GM23338 (cell line): ENCODE measurements at regions not wholly inside any gene's neighbourhood (a gene's known extent, or its start where the extent isn't known, plus 50 kb on each side); places are given as distances from the start of the nearest gene placed in this dataset.

Experiments
- ATAC-seq: fragments of 200-7000 bp; cut with Tn5 transposase; 3 replicates; pipeline ENCODE4 v1.9.1; 2020
- DNase-seq: peaks from one replicate; pipeline ENCODE4 v3.0.0-alpha.2; 2015; ENCODE audit warnings: low spot score
- H2AFZ ChIP-seq: fragments of 200-600 bp; sonication (generic); 2 replicates; pipeline ENCODE4 v1.8.0; 2016; ENCODE audit warnings: antibody characterized with exemption, mild to moderate bottlenecking, moderate library complexity
- H3F3A ChIP-seq: fragments of 200-600 bp; sonication (generic); replicated peaks from 2 replicates; pipeline ENCODE4 v1.8.0; 2017; ENCODE audit warnings: antibody characterized with exemption, mixed run types, low read depth
- H3K27ac ChIP-seq: fragments of 200-600 bp; sonication (generic); 2 replicates; pipeline ENCODE4 v1.6.1; 2016; ENCODE audit warnings: low read depth
- H3K27me3 ChIP-seq: fragments of 200-600 bp; sonication (generic); 2 replicates; pipeline ENCODE4 v1.8.0; 2016; ENCODE audit warnings: mild to moderate bottlenecking, mixed run types, moderate library complexity; ENCODE audit not compliant: insufficient read depth
- H3K36me3 ChIP-seq: fragments of 200-600 bp; sonication (generic); 2 replicates; pipeline ENCODE4 v1.8.0; 2016; ENCODE audit warnings: mild to moderate bottlenecking; ENCODE audit not compliant: insufficient read depth
- H3K4me1 ChIP-seq: fragments of 200-600 bp; sonication (generic); 2 replicates; pipeline ENCODE4 v1.8.0; 2016; ENCODE audit warnings: mild to moderate bottlenecking, moderate library complexity; ENCODE audit not compliant: insufficient read depth
- H3K4me2 ChIP-seq: fragments of 200-600 bp; sonication (generic); 2 replicates; pipeline ENCODE4 v1.7.1; 2017; ENCODE audit warnings: mixed run types
- H3K4me3 ChIP-seq: fragments of 200-600 bp; sonication (generic); 2 replicates; pipeline ENCODE4 v1.6.1; 2016; ENCODE audit warnings: mixed run types
- H3K79me2 ChIP-seq: fragments of 200-600 bp; sonication (generic); replicated peaks from 2 replicates; pipeline ENCODE4 v1.8.0; 2017; ENCODE audit warnings: mild to moderate bottlenecking; ENCODE audit not compliant: insufficient read depth
- H3K9me2 ChIP-seq: fragments of 200-600 bp; sonication (generic); 2 replicates; pipeline ENCODE4 v1.8.0; 2017; ENCODE audit not compliant: insufficient read depth
- H4K20me1 ChIP-seq: fragments of 200-600 bp; sonication (generic); replicated peaks from 2 replicates; pipeline ENCODE4 v1.8.0; 2017; ENCODE audit warnings: mild to moderate bottlenecking; ENCODE audit not compliant: insufficient read depth
- H3K27ac Mint-ChIP-seq: 2 replicates; pipeline ENCODE4 v1.8.0; 2020; ENCODE audit warnings: inconsistent platforms, mild to moderate bottlenecking, moderate library complexity, mixed read lengths
- H3K27me3 Mint-ChIP-seq: 3 replicates; pipeline ENCODE4 v1.8.0; 2022; ENCODE audit warnings: low read depth, mild to moderate bottlenecking, moderate library complexity, mixed read lengths, inconsistent platforms; ENCODE audit not compliant: insufficient read depth, poor library complexity
- H3K36me3 Mint-ChIP-seq: 3 replicates; pipeline ENCODE4 v1.8.0; 2021; ENCODE audit warnings: low read depth, mild to moderate bottlenecking, inconsistent platforms, moderate library complexity, mixed read lengths
- H3K4me1 Mint-ChIP-seq: 3 replicates; pipeline ENCODE4 v1.8.0; 2020; ENCODE audit warnings: mild to moderate bottlenecking, inconsistent platforms, mixed read lengths
- H3K4me3 Mint-ChIP-seq: 3 replicates; pipeline ENCODE4 v1.8.0; 2021; ENCODE audit warnings: moderate library complexity, mild to moderate bottlenecking, inconsistent platforms, mixed read lengths
- H3K9me3 Mint-ChIP-seq: 3 replicates; pipeline ENCODE4 v1.8.0; 2020; ENCODE audit warnings: moderate library complexity, mild to moderate bottlenecking, inconsistent platforms, mixed read lengths
- CREB1 ChIP-seq: fragments of 250-450 bp; sonication (Bioruptor Pico); IDR thresholded peaks from 2 replicates; pipeline ENCODE4 v1.5.0; 2020; ENCODE audit warnings: low read depth, mild to moderate bottlenecking, moderate library complexity
- EZH2 ChIP-seq: fragments of 200-600 bp; sonication (generic); IDR thresholded peaks from one replicate; pipeline ENCODE4 v1.8.0; 2017; ENCODE audit warnings: antibody characterized with exemption, mild to moderate bottlenecking, low read depth; ENCODE audit not compliant: unreplicated experiment
- EZH2phosphoT487 ChIP-seq: fragments of 200-600 bp; sonication (generic); IDR thresholded peaks from one replicate; pipeline ENCODE4 v1.8.1; 2018; ENCODE audit warnings: antibody characterized with exemption; ENCODE audit not compliant: unreplicated experiment
- JUNB ChIP-seq: IDR thresholded peaks from one replicate; pipeline ENCODE4 v1.6.1; 2016; ENCODE audit warnings: antibody characterized with exemption; ENCODE audit not compliant: unreplicated experiment
- NANOG ChIP-seq: IDR thresholded peaks from 2 replicates; pipeline ENCODE4 v1.6.1; 2016; ENCODE audit warnings: antibody characterized with exemption, borderline replicate concordance
- POLR2AphosphoS5 ChIP-seq: IDR thresholded peaks from 2 replicates; pipeline ENCODE4 v1.6.1; 2016; ENCODE audit warnings: antibody characterized with exemption, low read depth
- STAT1 ChIP-seq: IDR thresholded peaks from one replicate; pipeline ENCODE4 v1.6.1; 2016; ENCODE audit warnings: antibody characterized with exemption; ENCODE audit not compliant: unreplicated experiment
- ZNF114 ChIP-seq: fragments of 250-450 bp; sonication (Bioruptor Pico); IDR thresholded peaks from 2 replicates; pipeline ENCODE4 v1.5.0; 2020; ENCODE audit warnings: mild to moderate bottlenecking, moderate library complexity
- ZNF462 ChIP-seq: fragments of 250-450 bp; sonication (Bioruptor Pico); IDR thresholded peaks from 2 replicates; pipeline ENCODE4 v1.5.0; 2020; ENCODE audit warnings: mild to moderate bottlenecking, moderate library complexity

- no peak for TF ChIP-seq ZNF462
- no peak for TF ChIP-seq EZH2phosphoT487
- TF ChIP-seq EZH2: no peak
- TF ChIP-seq POLR2AphosphoS5: no peak
- TF ChIP-seq JUNB: no peak
Observed at GRCh38 chrX:97704474-97704873, 820.8 kb downstream of the RPA4 start (continued).

GRCh38 chrX:97704881-97705280 is 821.2 kb downstream of the RPA4 start:
- ATAC-seq: no peak
- H3K9me3 Mint-ChIP-seq: no peaks in the 10 kb centered on the region
- no peaks in the 10 kb centered on the region for H3K36me3 Mint-ChIP-seq
- Histone ChIP-seq H3K27me3 (no peaks in the 10 kb centered on the region), H2AFZ (no peak overlapping the region), H3K27ac (no peak overlapping the region), H3K79me2 (no peaks in the 10 kb centered on the region), H3K36me3 (no peaks in the 10 kb centered on the region), H3K4me3 (no peak overlapping the region), H3K9me2 (no peaks in the 10 kb centered on the region), H3F3A (no peaks in the 10 kb centered on the region), H3K4me2 (no peak overlapping the region), H3K4me1 (0 out of 2 replicates have a peak, but pooled peaks cover 3% of the 10 kb centered on the region), H4K20me1 (no peaks in the 10 kb centered on the region)
- no peak overlapping the region for H3K4me3 Mint-ChIP-seq
- DNase-seq: no peak
- no peak overlapping the region for H3K27ac Mint-ChIP-seq
- no peaks in the 10 kb centered on the region for H3K4me1 Mint-ChIP-seq
- peaks cover 4% of the 10 kb centered on the region for H3K27me3 Mint-ChIP-seq
- TF ChIP-seq NANOG (no peak), CREB1 (CRISPR knock-in tag) (no peak), POLR2AphosphoS5 (no peak), STAT1 (no peak), ZNF114 (CRISPR knock-in tag) (no peak), JUNB (no peak), ZNF462 (no peak)
